ENCODE measurements at regions not wholly inside any gene's neighbourhood (a gene's known extent, or its start where the extent isn't known, plus 50 kb on each side); places are given as distances from the start of the nearest gene placed in this dataset.

DNA sequence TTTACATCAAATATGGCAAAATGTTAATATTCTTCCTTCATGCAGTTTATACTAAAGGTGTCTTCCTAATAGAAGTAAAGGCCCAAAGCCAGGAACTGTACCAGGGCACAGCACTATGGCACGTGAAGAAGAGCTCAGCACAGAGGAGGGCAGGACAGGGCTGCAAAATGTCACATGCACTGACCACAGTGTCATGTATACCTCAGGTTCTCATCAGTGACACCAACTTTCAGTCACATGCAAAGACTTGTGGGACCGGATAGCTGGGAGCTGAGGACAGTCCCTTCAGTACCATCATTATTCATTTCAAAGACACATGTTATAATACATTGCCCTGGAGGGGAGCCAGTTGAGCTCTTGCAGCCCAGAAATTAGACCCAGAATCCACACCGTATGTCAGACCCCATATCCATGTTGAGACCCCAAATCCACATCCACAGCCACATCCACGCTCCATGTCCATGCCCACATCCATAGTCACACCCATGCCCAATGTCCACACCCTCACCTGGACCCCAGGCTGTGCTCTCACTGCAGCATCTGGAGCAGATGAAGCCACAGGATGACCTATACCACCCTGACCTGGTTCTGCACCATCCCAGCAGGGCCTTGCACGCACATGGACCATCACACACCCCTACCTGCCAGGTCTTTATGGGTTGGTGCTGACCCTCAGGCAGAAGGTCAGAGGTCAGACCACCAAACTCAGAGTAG, 111.8 kb downstream of the TUBA3C start:
- no peak for DNase-seq (ENCODE audit: low spot score in 2 of 2, unreplicated experiment in 2 of 2)
- Mint-ChIP-seq H3K27me3 (ENCODE audit: low read depth) (no peaks in the 10 kb centered on the region), H3K4me1 (no peaks in the 10 kb centered on the region), H3K36me3 (peaks cover 7% of the 10 kb centered on the region), H3K9me3 (peaks cover 36% of the 10 kb centered on the region), H3K4me3 (no peak overlapping the region), H3K27ac (no peak overlapping the region)
- TF ChIP-seq, protein P1, sequence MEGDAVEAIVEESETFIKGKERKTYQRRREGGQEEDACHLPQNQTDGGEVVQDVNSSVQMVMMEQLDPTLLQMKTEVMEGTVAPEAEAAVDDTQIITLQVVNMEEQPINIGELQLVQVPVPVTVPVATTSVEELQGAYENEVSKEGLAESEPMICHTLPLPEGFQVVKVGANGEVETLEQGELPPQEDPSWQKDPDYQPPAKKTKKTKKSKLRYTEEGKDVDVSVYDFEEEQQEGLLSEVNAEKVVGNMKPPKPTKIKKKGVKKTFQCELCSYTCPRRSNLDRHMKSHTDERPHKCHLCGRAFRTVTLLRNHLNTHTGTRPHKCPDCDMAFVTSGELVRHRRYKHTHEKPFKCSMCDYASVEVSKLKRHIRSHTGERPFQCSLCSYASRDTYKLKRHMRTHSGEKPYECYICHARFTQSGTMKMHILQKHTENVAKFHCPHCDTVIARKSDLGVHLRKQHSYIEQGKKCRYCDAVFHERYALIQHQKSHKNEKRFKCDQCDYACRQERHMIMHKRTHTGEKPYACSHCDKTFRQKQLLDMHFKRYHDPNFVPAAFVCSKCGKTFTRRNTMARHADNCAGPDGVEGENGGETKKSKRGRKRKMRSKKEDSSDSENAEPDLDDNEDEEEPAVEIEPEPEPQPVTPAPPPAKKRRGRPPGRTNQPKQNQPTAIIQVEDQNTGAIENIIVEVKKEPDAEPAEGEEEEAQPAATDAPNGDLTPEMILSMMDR (IDR thresholded peaks at IDR 0.05; ENCODE audit: unreplicated experiment), result no peak

DNA sequence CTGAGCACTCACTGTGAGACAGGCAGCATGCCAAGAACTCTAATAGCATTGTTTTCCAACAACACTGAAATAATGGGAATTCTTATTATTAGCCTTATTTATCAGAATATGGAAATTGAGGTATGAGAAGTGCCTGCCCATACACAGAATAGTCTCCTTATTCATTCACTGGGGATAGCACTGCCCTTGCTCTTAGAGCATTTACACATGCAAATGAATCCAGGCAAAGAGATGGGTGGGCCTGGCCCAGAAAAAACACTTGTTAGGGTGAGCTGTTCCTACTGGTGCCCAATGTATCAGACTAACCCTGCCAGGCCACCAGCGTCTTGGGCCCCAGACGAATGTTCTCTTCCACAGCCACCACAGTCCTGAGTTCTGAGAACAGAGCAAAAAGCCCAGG, 112.9 kb downstream of the TUBA3C start:
- DNase-seq (ENCODE audit: low spot score in 2 of 2, unreplicated experiment in 2 of 2), result no peak
- TF ChIP-seq, protein P1 (IDR thresholded peaks at IDR 0.05; ENCODE audit: unreplicated experiment), result no peak
- H3K27me3 Mint-ChIP-seq (ENCODE audit: low read depth), result no peaks in the 10 kb centered on the region
- H3K4me3 Mint-ChIP-seq, result no peak overlapping the region
- no peak overlapping the region for H3K27ac Mint-ChIP-seq
- peaks cover 42% of the 10 kb centered on the region for H3K9me3 Mint-ChIP-seq
- H3K36me3 Mint-ChIP-seq, result peaks cover 7% of the 10 kb centered on the region
- H3K4me1 Mint-ChIP-seq, result no peaks in the 10 kb centered on the region

DNA sequence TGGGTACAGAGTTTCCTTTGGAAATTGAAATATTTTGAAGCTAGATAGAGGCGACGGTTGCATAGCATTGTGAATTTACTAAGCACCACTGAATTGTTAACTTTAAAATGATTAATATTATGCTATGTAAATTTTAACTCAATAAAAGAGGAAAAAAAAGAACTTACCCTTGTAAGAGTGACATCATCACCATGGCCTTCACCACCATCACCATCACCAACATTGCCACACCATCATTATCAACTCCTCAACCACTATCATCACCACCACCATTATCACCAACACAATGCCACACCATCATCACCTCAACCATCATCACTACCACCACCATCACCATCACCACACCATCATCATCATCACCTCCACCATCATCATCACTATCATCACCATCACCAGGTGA, 113.9 kb downstream of the TUBA3C start:
- H3K9me3 Mint-ChIP-seq, result peaks cover 38% of the 10 kb centered on the region
- no peak for DNase-seq (ENCODE audit: low spot score in 2 of 2, unreplicated experiment in 2 of 2)
- no peaks in the 10 kb centered on the region for H3K4me1 Mint-ChIP-seq
- no peak overlapping the region for H3K27ac Mint-ChIP-seq
- H3K36me3 Mint-ChIP-seq, result peaks cover 7% of the 10 kb centered on the region
- H3K4me3 Mint-ChIP-seq, result no peak overlapping the region
- TF ChIP-seq, protein P1 (IDR thresholded peaks at IDR 0.05; ENCODE audit: unreplicated experiment), result no peak
- H3K27me3 Mint-ChIP-seq (ENCODE audit: low read depth), result no peaks in the 10 kb centered on the region

DNA sequence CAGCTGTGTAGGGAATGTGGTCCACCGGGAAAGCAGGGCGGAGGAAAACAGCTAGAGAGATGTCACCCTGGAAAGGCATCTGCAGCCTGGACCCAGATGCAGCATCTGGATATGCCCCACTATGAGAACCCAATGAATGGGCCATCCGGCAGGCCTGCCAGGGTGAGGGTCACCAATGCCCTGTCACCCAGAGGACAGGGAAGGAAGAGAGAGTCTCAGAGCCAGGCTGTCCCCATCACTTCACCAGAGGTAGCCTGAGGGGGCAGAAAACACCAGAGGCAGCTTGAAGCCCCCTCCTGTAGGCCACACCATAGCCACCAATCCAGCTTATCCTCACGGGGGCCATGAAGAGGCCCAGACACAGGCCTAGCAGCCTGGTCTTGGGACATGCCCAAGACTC, 118.8 kb downstream of the TUBA3C start:
- Mint-ChIP-seq H3K27me3 (ENCODE audit: low read depth) (no peaks in the 10 kb centered on the region), H3K4me3 (no peak overlapping the region), H3K9me3 (peaks cover 45% of the 10 kb centered on the region), H3K4me1 (no peaks in the 10 kb centered on the region), H3K27ac (no peak overlapping the region), H3K36me3 (peaks cover 6% of the 10 kb centered on the region)
- TF ChIP-seq, protein P1 (IDR thresholded peaks at IDR 0.05; ENCODE audit: unreplicated experiment), result no peak
- no peak for DNase-seq (ENCODE audit: low spot score in 2 of 2, unreplicated experiment in 2 of 2)

DNA sequence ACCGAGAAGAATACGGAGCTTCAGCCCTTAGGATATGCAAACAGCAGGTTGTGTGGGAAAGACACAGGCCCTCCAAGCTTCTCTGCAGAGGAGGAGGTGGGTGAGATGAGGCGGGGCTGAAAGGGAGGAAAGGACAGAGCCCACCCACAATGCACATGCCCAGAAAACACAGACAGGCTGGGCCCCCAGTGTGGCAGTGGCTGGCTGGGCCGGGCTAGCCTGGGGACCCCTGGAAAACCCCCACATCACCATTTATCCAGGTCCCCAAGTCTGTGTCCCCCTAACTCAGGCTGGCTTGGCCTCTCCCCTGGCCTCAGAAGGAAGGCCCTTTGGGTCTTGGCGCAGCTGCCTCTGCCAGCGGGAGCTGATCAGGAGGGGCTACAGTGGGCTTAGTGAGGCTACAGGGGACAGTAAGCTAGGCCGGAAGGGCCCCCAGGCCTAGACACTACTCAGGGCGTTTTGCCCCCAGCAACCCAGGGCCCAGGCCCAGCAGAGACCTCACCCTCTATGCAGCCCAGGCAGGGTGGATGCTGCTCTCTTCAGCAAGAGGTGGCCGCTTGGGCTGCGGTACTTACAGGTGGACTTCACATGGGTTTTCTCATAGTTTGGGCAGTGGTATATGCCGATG, 119.5 kb downstream of the TUBA3C start:
- no peaks in the 10 kb centered on the region for H3K4me1 Mint-ChIP-seq

More for the DNA sequence above, 119.5 kb downstream of the TUBA3C start:
- H3K9me3 Mint-ChIP-seq, result peaks cover 50% of the 10 kb centered on the region
- peaks cover 6% of the 10 kb centered on the region for H3K36me3 Mint-ChIP-seq
- no peak overlapping the region for H3K27ac Mint-ChIP-seq
- TF ChIP-seq, protein P1 (IDR thresholded peaks at IDR 0.05; ENCODE audit: unreplicated experiment), result no peak
- no peaks in the 10 kb centered on the region for H3K27me3 Mint-ChIP-seq (ENCODE audit: low read depth)
- no peak for DNase-seq (ENCODE audit: low spot score in 2 of 2, unreplicated experiment in 2 of 2)
- no peak overlapping the region for H3K4me3 Mint-ChIP-seq

Data from mesothelial cell of epicardium (in vitro differentiated cells).